ENCODE measurements at regions not wholly inside any gene's neighbourhood (a gene's known extent, or its start where the extent isn't known, plus 50 kb on each side); places are given as distances from the start of the nearest gene placed in this dataset.

- intact Hi-C loops (cut with DNase I; ENCODE audit: low total_unique reads) = no loop called here
- Histone ChIP-seq H3K36me3 (ENCODE audit: low read depth, missing control alignments) (no peaks in the 10 kb centered on the region), H3K4me3 (no peak overlapping the region), H3K27me3 (no peaks in the 10 kb centered on the region), H3K9me3 (no peaks in the 10 kb centered on the region), H3K27ac (peak overlapping the region; percentile 3 to 50), H3K4me1 (peaks cover 10% of the 10 kb centered on the region)
- TF ChIP-seq, protein P1, sequence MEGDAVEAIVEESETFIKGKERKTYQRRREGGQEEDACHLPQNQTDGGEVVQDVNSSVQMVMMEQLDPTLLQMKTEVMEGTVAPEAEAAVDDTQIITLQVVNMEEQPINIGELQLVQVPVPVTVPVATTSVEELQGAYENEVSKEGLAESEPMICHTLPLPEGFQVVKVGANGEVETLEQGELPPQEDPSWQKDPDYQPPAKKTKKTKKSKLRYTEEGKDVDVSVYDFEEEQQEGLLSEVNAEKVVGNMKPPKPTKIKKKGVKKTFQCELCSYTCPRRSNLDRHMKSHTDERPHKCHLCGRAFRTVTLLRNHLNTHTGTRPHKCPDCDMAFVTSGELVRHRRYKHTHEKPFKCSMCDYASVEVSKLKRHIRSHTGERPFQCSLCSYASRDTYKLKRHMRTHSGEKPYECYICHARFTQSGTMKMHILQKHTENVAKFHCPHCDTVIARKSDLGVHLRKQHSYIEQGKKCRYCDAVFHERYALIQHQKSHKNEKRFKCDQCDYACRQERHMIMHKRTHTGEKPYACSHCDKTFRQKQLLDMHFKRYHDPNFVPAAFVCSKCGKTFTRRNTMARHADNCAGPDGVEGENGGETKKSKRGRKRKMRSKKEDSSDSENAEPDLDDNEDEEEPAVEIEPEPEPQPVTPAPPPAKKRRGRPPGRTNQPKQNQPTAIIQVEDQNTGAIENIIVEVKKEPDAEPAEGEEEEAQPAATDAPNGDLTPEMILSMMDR (IDR thresholded peaks at IDR 0.05) = no peak
- DNase-seq = peak; percentile 20
- WGBS, 2 donors = 59 to 62% methylated on average over 5 of the region's 5 CpGs
Measured at GRCh38 chr5:96235008-96235910, 197.8 kb downstream of the PCSK1 start.

- intact Hi-C loops (cut with DNase I; ENCODE audit: low total_unique reads) = no loop called here
- H3K27ac ChIP-seq = no peak overlapping the region
- no peaks in the 10 kb centered on the region for H3K36me3 ChIP-seq (ENCODE audit: low read depth, missing control alignments)
- DNase-seq = no peak
- TF ChIP-seq, protein P1 (IDR thresholded peaks at IDR 0.05) = no peak
- TF ChIP-seq POLR2A (IDR thresholded peaks at IDR 0.05) = no peak
- no peaks in the 10 kb centered on the region for H3K27me3 ChIP-seq
- no peak overlapping the region for H3K4me3 ChIP-seq
- H3K9me3 ChIP-seq = no peaks in the 10 kb centered on the region
- H3K4me1 ChIP-seq = peaks cover 10% of the 10 kb centered on the region
Measured at GRCh38 chr5:96232602-96233001, 200.4 kb downstream of the PCSK1 start.

DNA sequence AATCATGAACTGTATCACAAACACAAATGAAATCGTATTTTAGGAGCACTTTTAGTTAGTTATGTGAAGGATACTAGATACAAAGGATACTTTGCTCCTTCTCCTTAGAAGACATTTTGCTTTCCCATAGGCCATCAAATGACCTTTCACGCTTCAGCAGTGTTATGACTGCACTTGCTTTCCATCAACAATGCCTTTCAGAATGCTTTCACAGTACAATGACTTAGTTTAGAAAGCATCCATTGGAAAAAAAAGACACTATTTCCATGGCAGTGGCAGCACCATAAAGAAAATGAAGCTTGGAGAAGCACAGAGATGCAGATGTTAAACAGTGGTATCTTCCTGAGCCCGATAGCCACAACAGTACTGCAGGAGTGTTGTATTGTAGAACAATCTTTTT lies 203.9 kb downstream of the PCSK1 start:
- intact Hi-C loops (cut with DNase I; ENCODE audit: low total_unique reads) = no loop called here
- Histone ChIP-seq H3K4me3 (no peak overlapping the region), H3K36me3 (ENCODE audit: low read depth, missing control alignments) (no peaks in the 10 kb centered on the region), H3K4me1 (no peaks in the 10 kb centered on the region), H3K27ac (no peak overlapping the region), H3K27me3 (no peaks in the 10 kb centered on the region), H3K9me3 (no peaks in the 10 kb centered on the region)
- no peak for TF ChIP-seq POLR2A (IDR thresholded peaks at IDR 0.05)
- TF ChIP-seq, protein P1 (IDR thresholded peaks at IDR 0.05) = no peak
- DNase-seq = no peak
- 92 to 93% methylated on average over 3 of the region's 3 CpGs for whole genome bisulfite sequencing, 2 donors

GRCh38 chr5:96228408-96228807 lies 204.6 kb downstream of the PCSK1 start:
- DNase-seq = no peak
- intact Hi-C loops (cut with DNase I; ENCODE audit: low total_unique reads) = no loop called here
- Histone ChIP-seq H3K9me3 (no peaks in the 10 kb centered on the region), H3K27me3 (no peaks in the 10 kb centered on the region), H3K27ac (no peak overlapping the region), H3K4me1 (no peaks in the 10 kb centered on the region), H3K36me3 (ENCODE audit: low read depth, missing control alignments) (no peaks in the 10 kb centered on the region), H3K4me3 (no peak overlapping the region)
- TF ChIP-seq, protein P1 (IDR thresholded peaks at IDR 0.05) = no peak
- no peak for TF ChIP-seq POLR2A (IDR thresholded peaks at IDR 0.05)
- 92 to 93% methylated on average over 3 of the region's 3 CpGs for WGBS, 2 donors

- WGBS, 2 donors = 84 to 88% methylated on average over 4 of the region's 4 CpGs
Measured at GRCh38 chr5:96227957-96228356, 205.1 kb downstream of the PCSK1 start.

More at GRCh38 chr5:96227957-96228356, 205.1 kb downstream of the PCSK1 start:
- no peaks in the 10 kb centered on the region for H3K4me1 ChIP-seq
- H3K9me3 ChIP-seq = no peaks in the 10 kb centered on the region
- no peak overlapping the region for H3K27ac ChIP-seq
- no peak overlapping the region for H3K4me3 ChIP-seq
- no peaks in the 10 kb centered on the region for H3K27me3 ChIP-seq
- no peak for DNase-seq
- TF ChIP-seq, protein P1 (IDR thresholded peaks at IDR 0.05) = no peak
- TF ChIP-seq POLR2A (IDR thresholded peaks at IDR 0.05) = no peak
- intact Hi-C loops (cut with DNase I; ENCODE audit: low total_unique reads) = no loop called here
- no peaks in the 10 kb centered on the region for H3K36me3 ChIP-seq (ENCODE audit: low read depth, missing control alignments)
